ENCODE measurements at regions not wholly inside any gene's neighbourhood (a gene's known extent, or its start where the extent isn't known, plus 50 kb on each side); places are given as distances from the start of the nearest gene placed in this dataset.

DNA sequence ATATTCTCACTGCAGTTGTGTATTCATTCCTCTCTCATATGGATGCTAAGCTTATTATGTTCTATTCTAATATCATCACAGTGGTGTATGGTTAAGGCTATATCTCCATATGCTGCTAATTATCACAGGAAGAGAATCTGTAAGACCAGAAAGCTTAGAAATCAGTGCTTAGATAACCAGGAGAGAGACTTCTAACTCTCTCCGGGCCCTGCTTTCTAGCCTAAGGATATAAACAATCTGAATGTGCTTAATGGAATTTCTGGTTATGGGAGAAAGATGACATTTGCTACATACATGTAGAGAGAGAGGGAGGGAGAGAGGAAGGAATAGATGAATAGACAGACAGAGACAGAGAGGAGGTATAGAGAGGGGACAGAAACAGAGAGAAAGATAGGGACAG lies 1231.3 kb downstream of the EPHA7 start:
- H3K4me3 ChIP-seq (ENCODE audit: low read depth, low read length), result no peak overlapping the region
- TF ChIP-seq, protein P1, sequence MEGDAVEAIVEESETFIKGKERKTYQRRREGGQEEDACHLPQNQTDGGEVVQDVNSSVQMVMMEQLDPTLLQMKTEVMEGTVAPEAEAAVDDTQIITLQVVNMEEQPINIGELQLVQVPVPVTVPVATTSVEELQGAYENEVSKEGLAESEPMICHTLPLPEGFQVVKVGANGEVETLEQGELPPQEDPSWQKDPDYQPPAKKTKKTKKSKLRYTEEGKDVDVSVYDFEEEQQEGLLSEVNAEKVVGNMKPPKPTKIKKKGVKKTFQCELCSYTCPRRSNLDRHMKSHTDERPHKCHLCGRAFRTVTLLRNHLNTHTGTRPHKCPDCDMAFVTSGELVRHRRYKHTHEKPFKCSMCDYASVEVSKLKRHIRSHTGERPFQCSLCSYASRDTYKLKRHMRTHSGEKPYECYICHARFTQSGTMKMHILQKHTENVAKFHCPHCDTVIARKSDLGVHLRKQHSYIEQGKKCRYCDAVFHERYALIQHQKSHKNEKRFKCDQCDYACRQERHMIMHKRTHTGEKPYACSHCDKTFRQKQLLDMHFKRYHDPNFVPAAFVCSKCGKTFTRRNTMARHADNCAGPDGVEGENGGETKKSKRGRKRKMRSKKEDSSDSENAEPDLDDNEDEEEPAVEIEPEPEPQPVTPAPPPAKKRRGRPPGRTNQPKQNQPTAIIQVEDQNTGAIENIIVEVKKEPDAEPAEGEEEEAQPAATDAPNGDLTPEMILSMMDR (IDR thresholded peaks at IDR 0.05; ENCODE audit: borderline replicate concordance, insufficient read depth, low read depth, low read length), result no peak

DNA sequence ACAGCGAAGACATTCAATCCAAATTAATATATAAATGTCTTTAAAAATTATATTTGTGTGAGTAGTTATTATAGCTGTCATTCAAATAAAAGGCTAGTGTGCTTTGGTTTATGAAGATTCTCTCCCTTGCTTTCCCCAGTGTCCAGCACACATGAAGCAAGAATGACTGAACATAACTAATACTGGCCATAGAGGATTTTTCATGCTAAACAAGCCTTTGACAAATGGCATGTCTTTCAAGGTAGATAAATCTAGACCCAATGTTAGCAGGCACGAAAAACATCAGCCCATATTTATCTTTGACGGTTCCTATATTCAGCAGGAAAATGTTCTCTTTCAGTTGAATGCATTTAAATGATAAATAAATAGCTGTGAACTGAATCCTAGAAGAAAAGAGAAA lies 1234.4 kb downstream of the EPHA7 start:
- TF ChIP-seq, protein P1 (IDR thresholded peaks at IDR 0.05; ENCODE audit: borderline replicate concordance, insufficient read depth, low read depth, low read length), result no peak

DNA sequence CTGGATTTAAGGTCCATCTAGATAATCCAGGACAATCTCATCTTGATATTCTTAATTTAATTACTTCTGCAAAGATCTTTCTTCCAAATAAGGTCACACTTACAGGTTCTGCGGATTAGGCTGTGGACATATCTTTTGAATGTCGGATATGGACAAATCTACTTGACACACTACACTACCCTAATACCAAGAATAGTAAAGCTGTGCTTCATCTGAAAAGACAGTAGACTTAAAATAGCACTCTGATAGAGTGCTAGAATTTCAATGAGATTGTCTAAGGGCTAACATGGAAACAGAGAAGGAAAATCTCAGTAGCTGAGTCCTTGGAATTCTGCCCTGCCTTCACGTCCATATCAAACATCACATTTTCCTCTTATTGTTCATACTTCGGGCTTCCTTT lies 1238.0 kb downstream of the EPHA7 start:
- TF ChIP-seq, protein P1 (IDR thresholded peaks at IDR 0.05; ENCODE audit: borderline replicate concordance, insufficient read depth, low read depth, low read length), result no peak
- H3K4me3 ChIP-seq (ENCODE audit: low read depth, low read length), result no peak overlapping the region

More for the DNA sequence above, 1234.4 kb downstream of the EPHA7 start:
- H3K4me3 ChIP-seq (ENCODE audit: low read depth, low read length), result no peak overlapping the region

DNA sequence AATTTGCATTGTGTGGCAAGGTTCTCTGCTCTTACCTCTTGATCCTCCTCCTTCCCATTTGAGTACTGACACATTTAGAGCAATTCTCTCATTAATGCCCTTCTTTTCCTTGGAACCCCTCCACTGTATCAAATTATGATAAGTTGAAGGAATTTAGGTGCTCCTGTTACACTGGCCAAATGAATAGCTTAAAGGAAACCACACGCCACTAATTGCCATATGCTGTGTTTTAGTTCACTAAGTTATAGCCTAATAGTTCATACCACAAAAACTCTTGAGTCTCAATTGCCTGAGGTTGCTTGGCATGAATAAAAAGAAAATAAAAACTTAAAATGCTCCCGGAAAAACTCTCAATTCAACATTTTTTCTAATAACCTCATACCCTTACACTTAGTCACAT lies 1239.3 kb downstream of the EPHA7 start:
- TF ChIP-seq, protein P1 (IDR thresholded peaks at IDR 0.05; ENCODE audit: borderline replicate concordance, insufficient read depth, low read depth, low read length), result no peak

DNA sequence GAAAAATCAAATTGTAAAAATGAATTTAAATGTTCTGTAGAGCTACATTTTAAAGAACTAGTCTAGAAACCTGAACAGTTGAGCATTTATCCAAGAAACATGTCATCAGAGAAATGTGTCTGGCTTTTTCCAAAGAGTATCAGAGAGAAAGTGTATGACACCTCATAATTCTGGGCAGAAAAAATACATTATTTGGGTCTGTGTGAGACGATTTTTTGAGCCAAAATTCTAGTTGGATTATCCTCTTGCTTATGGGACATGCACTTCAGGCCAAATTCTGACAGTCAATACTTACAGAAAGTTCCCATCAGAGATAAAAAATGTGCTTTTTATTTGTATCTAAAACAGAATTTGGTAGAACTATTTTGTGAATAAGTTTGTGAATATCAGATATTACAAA lies 1242.7 kb downstream of the EPHA7 start:
- H3K4me3 ChIP-seq (ENCODE audit: low read depth, low read length), result no peak overlapping the region
- TF ChIP-seq, protein P1 (IDR thresholded peaks at IDR 0.05; ENCODE audit: borderline replicate concordance, insufficient read depth, low read depth, low read length), result no peak

More for the DNA sequence above, 1239.3 kb downstream of the EPHA7 start:
- H3K4me3 ChIP-seq (ENCODE audit: low read depth, low read length), result no peak overlapping the region

DNA sequence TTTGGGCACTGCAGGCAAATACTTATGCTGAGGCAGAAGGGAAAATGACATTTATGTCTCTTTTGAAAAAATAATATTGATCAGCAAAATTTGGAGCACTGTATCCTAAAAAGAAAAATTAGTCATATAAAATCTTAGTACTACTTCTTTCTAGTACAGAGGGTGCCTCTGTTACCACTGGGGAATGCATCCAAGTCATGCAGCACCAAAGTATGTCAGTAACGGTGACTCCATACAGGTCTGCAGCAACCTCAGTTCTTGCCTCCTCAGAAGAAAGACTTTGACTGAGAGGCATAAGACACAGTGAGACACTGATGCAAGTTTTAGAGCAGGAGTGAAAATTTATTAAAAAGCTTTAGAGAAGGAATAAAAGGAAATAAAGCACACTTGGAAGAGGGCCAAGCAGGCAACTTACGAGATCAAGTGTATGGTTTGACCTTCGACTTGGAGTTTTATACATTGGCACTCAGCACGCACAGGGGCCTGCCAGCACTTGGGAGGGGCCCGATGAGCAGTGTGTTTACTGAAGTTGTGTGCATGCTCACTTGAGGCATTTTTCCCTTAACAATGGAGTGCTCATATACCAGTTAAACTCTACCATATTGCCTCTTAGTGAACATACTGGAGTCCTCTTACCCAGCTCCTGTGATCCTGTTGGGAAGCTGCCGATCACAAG lies 1244.8 kb downstream of the EPHA7 start:
- H3K4me3 ChIP-seq (ENCODE audit: low read depth, low read length), result no peak overlapping the region
- TF ChIP-seq, protein P1 (IDR thresholded peaks at IDR 0.05; ENCODE audit: borderline replicate concordance, insufficient read depth, low read depth, low read length), result no peak

DNA sequence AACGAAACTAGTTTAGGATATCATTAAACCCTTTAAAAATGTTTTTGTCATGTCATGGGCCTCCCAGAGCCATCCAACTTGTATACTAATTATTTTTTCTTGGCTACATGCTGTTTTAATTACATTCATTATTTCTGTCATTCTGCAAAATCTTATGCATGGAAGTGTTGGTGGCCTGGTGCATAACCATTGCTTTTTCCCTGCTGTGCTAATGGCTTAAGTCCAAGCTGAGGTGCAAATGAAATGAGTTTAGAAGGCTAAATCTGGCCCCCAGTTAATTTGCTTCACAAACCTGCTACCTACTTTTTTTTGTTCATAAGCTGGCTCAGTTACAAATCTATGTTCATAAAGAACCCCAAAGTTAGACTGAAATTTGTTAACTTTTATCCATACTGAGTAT lies 1249.9 kb downstream of the EPHA7 start:
- H3K4me3 ChIP-seq (ENCODE audit: low read depth, low read length), result no peak overlapping the region
- TF ChIP-seq, protein P1 (IDR thresholded peaks at IDR 0.05; ENCODE audit: borderline replicate concordance, insufficient read depth, low read depth, low read length), result no peak

All from GM12875 (cell line).